PC-3 (cell line): ENCODE measurements at regions not wholly inside any gene's neighbourhood (a gene's known extent, or its start where the extent isn't known, plus 50 kb on each side); places are given as distances from the start of the nearest gene placed in this dataset.

Experiments used
- ATAC-seq: fragments of 200-7000 bp; cut with Tn5 transposase; 2 replicates; pipeline ENCODE4 v1.9.1; 2020; ENCODE audit warnings: mild to moderate bottlenecking, moderate library complexity
- BruUV-seq: library from RNA; stranded (reverse); fragments of 400-500 nt; replicated peaks from 2 replicates; lab custom pipeline; 2021; lab: Mats Ljungman, UMichigan
- CTCF ChIA-PET: fragments of 300-600 bp; sonication (Branson Sonifier 250); formaldehyde crosslinking; loops from one replicate; lab custom pipeline; 2022; ENCODE audit warnings: antibody characterized with exemption; lab: Charles Lee
- POLR2A ChIA-PET: fragments of 300-600 bp; sonication (Branson Sonifier 250); formaldehyde crosslinking; loops from one replicate; lab custom pipeline; 2022; ENCODE audit warnings: antibody characterized with exemption; ENCODE audit not compliant: unreplicated experiment; lab: Charles Lee
- DNase-seq: peaks from one replicate; pipeline ENCODE4 v3.0.0-alpha.2; 2015
- H2AFZ ChIP-seq: fragments of 300-600 bp; sonication (generic); 2 replicates; pipeline ENCODE4 v1.6.0; 2016; ENCODE audit warnings: antibody characterized with exemption, low read length
- H3F3A ChIP-seq: fragments of 300-600 bp; sonication (generic); one replicate; pipeline ENCODE4 v1.6.0; 2017; ENCODE audit warnings: antibody characterized with exemption, low read length, control low read depth, mild to moderate bottlenecking; ENCODE audit not compliant: unreplicated experiment
- H3K27ac ChIP-seq: fragments of 300-600 bp; sonication (generic); 2 replicates; pipeline ENCODE4 v1.5.1; 2016; ENCODE audit warnings: mild to moderate bottlenecking, low read length
- H3K27me3 ChIP-seq: fragments of 300-600 bp; sonication (generic); 2 replicates; pipeline ENCODE4 v1.6.1; 2016; ENCODE audit warnings: low read length, mixed read lengths
- H3K36me3 ChIP-seq: fragments of 300-600 bp; sonication (generic); 2 replicates; pipeline ENCODE4 v1.6.1; 2016; ENCODE audit warnings: low read depth, mixed run types, low read length, mixed read lengths
- H3K4me1 ChIP-seq: fragments of 300-600 bp; sonication (generic); 2 replicates; pipeline ENCODE4 v1.5.1; 2016; ENCODE audit warnings: low read length; ENCODE audit not compliant: insufficient read depth
- H3K4me2 ChIP-seq: fragments of 300-600 bp; sonication (generic); 2 replicates; pipeline ENCODE4 v1.6.0; 2016; ENCODE audit warnings: low read length
- H3K4me3 ChIP-seq: fragments of 300-600 bp; sonication (generic); 2 replicates; pipeline ENCODE4 v1.5.1; 2016; ENCODE audit warnings: mild to moderate bottlenecking, low read length, mixed read lengths
- H3K79me2 ChIP-seq: fragments of 300-600 bp; sonication (generic); 2 replicates; pipeline ENCODE4 v1.6.1; 2017; ENCODE audit warnings: low read length, mixed read lengths
- H3K9ac ChIP-seq: fragments of 300-600 bp; sonication (generic); 2 replicates; pipeline ENCODE4 v1.6.0; 2016; ENCODE audit warnings: mild to moderate bottlenecking, low read length
- H3K9me2 ChIP-seq: fragments of 300-600 bp; sonication (generic); replicated peaks from 2 replicates; pipeline ENCODE4 v1.6.1; 2016; ENCODE audit warnings: mixed run types, low read length, mixed read lengths
- H3K9me3 ChIP-seq: fragments of 300-600 bp; sonication (generic); 2 replicates; pipeline ENCODE4 v1.6.1; 2016; ENCODE audit warnings: low read length, mixed read lengths
- H4K20me1 ChIP-seq: fragments of 300-600 bp; sonication (generic); 2 replicates; pipeline ENCODE4 v1.6.1; 2016; ENCODE audit warnings: low read length, mixed read lengths
- CTCF ChIP-seq: fragments of 300-600 bp; sonication (generic); conservative IDR thresholded peaks from 2 replicates; pipeline ENCODE4 v1.5.1; 2017; ENCODE audit warnings: antibody characterized with exemption, low read depth, mild to moderate bottlenecking, low read length
- EZH2 ChIP-seq: fragments of 300-600 bp; sonication (generic); IDR thresholded peaks from one replicate; pipeline ENCODE4 v1.6.1; 2017; ENCODE audit warnings: antibody characterized with exemption, mild to moderate bottlenecking, low read length; ENCODE audit not compliant: unreplicated experiment
- EZH2phosphoT487 ChIP-seq: fragments of 300-600 bp; sonication (generic); IDR thresholded peaks from 2 replicates; pipeline ENCODE4 v1.6.1; 2018; ENCODE audit warnings: mild to moderate bottlenecking, antibody characterized with exemption, low read length, borderline replicate concordance
- intact Hi-C: fragments of 100-400 bp; cut with micrococcal nuclease; formaldehyde crosslinking; loops from 2 replicates; pipeline ENCODE4 v1.9.0; 2023

GRCh38 chr7:106419455-106420182 lies 134.8 kb upstream of the NAMPT start:
- DNase-seq: no peak
- ATAC-seq: no peak
- Histone ChIP-seq H3K4me3 (no peak overlapping the region), H3K4me2 (no peak overlapping the region), H3F3A (no peaks in the 10 kb centered on the region), H3K4me1 (peaks cover 20% of the 10 kb centered on the region), H3K27me3 (no peaks in the 10 kb centered on the region), H4K20me1 (no peaks in the 10 kb centered on the region), H3K9me3 (no peaks in the 10 kb centered on the region), H3K9me2 (no peaks in the 10 kb centered on the region), H3K27ac (no peak overlapping the region), H3K36me3 (no peaks in the 10 kb centered on the region), H3K79me2 (no peaks in the 10 kb centered on the region), H2AFZ (no peak overlapping the region), H3K9ac (no peak overlapping the region)
- intact Hi-C loops: no loop called here
- CTCF ChIA-PET: no interaction called here
- no peak for TF ChIP-seq CTCF
- TF ChIP-seq EZH2: no peak
- TF ChIP-seq EZH2phosphoT487: no peak
- POLR2A ChIA-PET: no interaction called here
- no TSS peak for BruUV-seq

- Histone ChIP-seq H3K9ac (no peak overlapping the region), H2AFZ (no peak overlapping the region), H3K4me2 (no peak overlapping the region), H3K4me3 (no peak overlapping the region), H3K79me2 (no peaks in the 10 kb centered on the region), H4K20me1 (no peaks in the 10 kb centered on the region), H3K9me2 (no peaks in the 10 kb centered on the region), H3K4me1 (peaks cover 18% of the 10 kb centered on the region), H3F3A (no peaks in the 10 kb centered on the region), H3K27me3 (no peaks in the 10 kb centered on the region), H3K9me3 (no peaks in the 10 kb centered on the region), H3K36me3 (no peaks in the 10 kb centered on the region), H3K27ac (no peak overlapping the region)
- ChIA-PET POLR2A (no interaction called here), CTCF (no interaction called here)
- no peak for ATAC-seq
- BruUV-seq: no TSS peak
- TF ChIP-seq EZH2phosphoT487: no peak
- intact Hi-C loops: no loop called here
- DNase-seq: no peak
Measured at GRCh38 chr7:106418526-106418925, 133.7 kb upstream of the NAMPT start.

- H3K27me3 ChIP-seq: no peaks in the 10 kb centered on the region
- H3K9ac ChIP-seq: no peak overlapping the region
- H3K9me3 ChIP-seq: no peaks in the 10 kb centered on the region
- H3K9me2 ChIP-seq: no peaks in the 10 kb centered on the region
- no peaks in the 10 kb centered on the region for H4K20me1 ChIP-seq
- ATAC-seq (no peak), DNase-seq (no peak)
- POLR2A ChIA-PET: no interaction called here
- no peak overlapping the region for H3K27ac ChIP-seq
- no peak overlapping the region for H3K4me3 ChIP-seq
- no peaks in the 10 kb centered on the region for H3K79me2 ChIP-seq
- BruUV-seq: no TSS peak
- no peak overlapping the region for H2AFZ ChIP-seq
- CTCF ChIA-PET: no interaction called here
- no peaks in the 10 kb centered on the region for H3K36me3 ChIP-seq
- peak overlapping the region; percentile 44 for H3K4me2 ChIP-seq
- H3F3A ChIP-seq: no peaks in the 10 kb centered on the region
- TF ChIP-seq CTCF: no peak
- TF ChIP-seq EZH2phosphoT487: no peak
- TF ChIP-seq EZH2: no peak
- H3K4me1 ChIP-seq: peaks cover 18% of the 10 kb centered on the region
- intact Hi-C loops: no loop called here
Measured at GRCh38 chr7:106418094-106418493, 133.3 kb upstream of the NAMPT start.
